IMR-90 (cell line): ENCODE measurements at regions not wholly inside any gene's neighbourhood (a gene's known extent, or its start where the extent isn't known, plus 50 kb on each side); places are given as distances from the start of the nearest gene placed in this dataset.
"Not testable (repeated sequence)": the region's sequence is repeated elsewhere in the genome, so short reads cannot be mapped to it uniquely, and the experiment has no call there.

Experiments used
- ATAC-seq: fragments of 200-7000 bp; cut with Tn5 transposase; 2 replicates; pipeline ENCODE4 v1.9.1; 2020; ENCODE audit warnings: low read depth, mild to moderate bottlenecking, moderate library complexity
- BruUV-seq: library from RNA; stranded (reverse); fragments of 400-500 nt; replicated peaks from 2 replicates; lab custom pipeline; 2021; lab: Mats Ljungman, UMichigan
- CTCF ChIA-PET: fragments of 300-600 bp; formaldehyde crosslinking; extraction: SDS; loops from one replicate; lab custom pipeline; 2021; ENCODE audit warnings: antibody characterized with exemption; lab: Yijun Ruan, JAX
- POLR2A ChIA-PET: fragments of 300-600 bp; sonication (Branson Sonifier 250); formaldehyde crosslinking; loops from one replicate; lab custom pipeline; 2022; ENCODE audit warnings: antibody characterized with exemption; ENCODE audit not compliant: unreplicated experiment; lab: Charles Lee
- DNase-seq: peaks from one replicate; pipeline ENCODE4 v3.0.0; 2013
- H2AFZ ChIP-seq: replicated peaks from 2 replicates; pipeline ENCODE3; 2013; ENCODE audit warnings: low read length, mild to moderate bottlenecking; ENCODE audit not compliant: poor library complexity
- H2AK5ac ChIP-seq: 2 replicates; pipeline ENCODE4 v1.6.1; 2013; ENCODE audit warnings: low read depth, low read length, inconsistent platforms
- H2AK9ac ChIP-seq: replicated peaks from 2 replicates; pipeline ENCODE3; 2013; ENCODE audit warnings: mild to moderate bottlenecking, low read depth, low read length, moderate library complexity; ENCODE audit not compliant: poor library complexity
- H2BK120ac ChIP-seq: 2 replicates; pipeline ENCODE4 v1.6.1; 2013; ENCODE audit warnings: low read depth, low read length, inconsistent platforms
- H2BK15ac ChIP-seq: 3 replicates; pipeline ENCODE4 v1.6.1; 2013; ENCODE audit warnings: low read depth, low read length, inconsistent platforms
- H2BK20ac ChIP-seq: 2 replicates; pipeline ENCODE4 v1.6.1; 2013; ENCODE audit warnings: low read depth, mild to moderate bottlenecking, inconsistent platforms, low read length, moderate library complexity
- H2BK5ac ChIP-seq: 2 replicates; pipeline ENCODE4 v1.6.1; 2013; ENCODE audit warnings: mild to moderate bottlenecking, low read depth, low read length, inconsistent platforms; ENCODE audit not compliant: poor library complexity, severe bottlenecking
- H3K14ac ChIP-seq: replicated peaks from 2 replicates; pipeline ENCODE4 v1.6.1; 2013; ENCODE audit warnings: low read depth, low read length, inconsistent platforms
- H3K18ac ChIP-seq: 2 replicates; pipeline ENCODE4 v1.6.1; 2013; ENCODE audit warnings: low read depth, low read length, control low read depth
- H3K23ac ChIP-seq: 2 replicates; pipeline ENCODE4 v1.6.1; 2013; ENCODE audit warnings: low read depth, low read length, inconsistent platforms
- H3K27ac ChIP-seq: 2 replicates; pipeline ENCODE4 v1.5.1; 2013; ENCODE audit warnings: mild to moderate bottlenecking, control low read depth, low read length; ENCODE audit not compliant: insufficient read depth
- H3K27me3 ChIP-seq: 2 replicates; pipeline ENCODE4 v1.6.1; 2013; ENCODE audit warnings: low read length; ENCODE audit not compliant: control insufficient read depth, insufficient read depth
- H3K36me3 ChIP-seq: 2 replicates; pipeline ENCODE4 v1.6.1; 2013; ENCODE audit warnings: low read length, mixed read lengths; ENCODE audit not compliant: control insufficient read depth, insufficient read depth
- H3K4ac ChIP-seq: 2 replicates; pipeline ENCODE4 v1.6.1; 2013; ENCODE audit warnings: low read depth, low read length, inconsistent platforms
- H3K4me1 ChIP-seq: 2 replicates; pipeline ENCODE4 v1.6.1; 2013; ENCODE audit warnings: low read length, mixed read lengths; ENCODE audit not compliant: control insufficient read depth, insufficient read depth
- H3K4me2 ChIP-seq: 2 replicates; pipeline ENCODE4 v1.6.1; 2013; ENCODE audit warnings: low read depth, mild to moderate bottlenecking, control low read depth, low read length, moderate library complexity
- H3K4me3 ChIP-seq: 2 replicates; pipeline ENCODE4 v1.5.1; 2013; ENCODE audit warnings: low read depth, mild to moderate bottlenecking, control low read depth, low read length, moderate library complexity; ENCODE audit not compliant: insufficient read depth
- H3K56ac ChIP-seq: 2 replicates; pipeline ENCODE4 v1.6.1; 2013; ENCODE audit warnings: low read length, inconsistent platforms; ENCODE audit not compliant: insufficient read depth; ENCODE audit errors: extremely low read depth
- H3K79me1 ChIP-seq, 2 experiments: 2 replicates each; pipeline ENCODE4 v1.6.1; 2013; ENCODE audit warnings: low read length in 2 of 2, inconsistent platforms in 1 of 2, low read depth in 1 of 2
- H3K9ac ChIP-seq: 2 replicates; pipeline ENCODE4 v1.6.1; 2013; ENCODE audit warnings: low read depth, low read length, control low read depth
- H3K9me1 ChIP-seq: 2 replicates; pipeline ENCODE4 v1.6.1; 2013; ENCODE audit warnings: low read length, inconsistent platforms; ENCODE audit not compliant: insufficient read depth
- H3K9me3 ChIP-seq: 2 replicates; pipeline ENCODE4 v1.6.1; 2013; ENCODE audit warnings: low read length; ENCODE audit not compliant: control insufficient read depth, insufficient read depth
- H4K20me1 ChIP-seq: 2 replicates; pipeline ENCODE4 v1.6.1; 2013; ENCODE audit warnings: low read length, inconsistent platforms; ENCODE audit not compliant: insufficient read depth
- H4K5ac ChIP-seq: 2 replicates; pipeline ENCODE4 v1.6.1; 2013; ENCODE audit warnings: mild to moderate bottlenecking, low read depth, low read length, control low read depth
- H4K8ac ChIP-seq, 2 experiments: 2 replicates each; pipeline ENCODE4 v1.6.1; 2013; ENCODE audit warnings: low read depth in 2 of 2, low read length in 2 of 2, control low read depth in 1 of 2, inconsistent platforms in 1 of 2
- H4K91ac ChIP-seq: 2 replicates; pipeline ENCODE4 v1.6.1; 2013; ENCODE audit warnings: low read depth, low read length, inconsistent platforms; ENCODE audit not compliant: insufficient read depth
- CEBPB ChIP-seq: IDR thresholded peaks from 2 replicates; pipeline ENCODE4 v1.6.1; 2012; ENCODE audit warnings: low read depth, low read length, improper control_type of control experiment
- MAZ ChIP-seq: IDR thresholded peaks from 2 replicates; pipeline ENCODE4 v1.6.1; 2012; ENCODE audit warnings: low read depth, mild to moderate bottlenecking, low read length, improper control_type of control experiment, moderate library complexity, borderline replicate concordance
- MXI1 ChIP-seq: IDR thresholded peaks from 2 replicates; pipeline ENCODE4 v1.6.1; 2012; ENCODE audit warnings: low read depth, mild to moderate bottlenecking, low read length, moderate library complexity, borderline replicate concordance
- RAD21 ChIP-seq: IDR thresholded peaks from 2 replicates; pipeline ENCODE4 v1.6.1; 2012; ENCODE audit warnings: low read length, improper control_type of control experiment
- USF2 ChIP-seq: fragments of 150-350 bp; IDR thresholded peaks from 2 replicates; pipeline ENCODE4 v1.6.1; 2017; ENCODE audit warnings: mild to moderate bottlenecking, antibody characterized with exemption, low read length, low read depth
- WGBS, 2 experiments: methylation state at CpG; one replicate each; pipeline versions ENCODE4 v1.1.5 to v1.1.7; 2013; ENCODE audit warnings: missing lambda C conversion rate in 2 of 2; ENCODE audit not compliant: insufficient read length in 1 of 2; ENCODE audit errors: extremely low coverage in 2 of 2; 5-methylcytosine and 5-hydroxymethylcytosine counted together
- dilution Hi-C: fragments of 300-500 bp; cut with HindIII; formaldehyde crosslinking; loops from one replicate; pipeline ENCODE4 v1.14.3; 2018; ENCODE audit warnings: low sequenced_read_pairs; ENCODE audit not compliant: unreplicated experiment
- in situ Hi-C: fragments of 300-500 bp; cut with MboI; formaldehyde crosslinking; loops from 3 replicates; pipeline ENCODE4 v1.14.3; 2019; ENCODE audit warnings: low sequenced_read_pairs, inconsistent platforms, mixed read lengths
- intact Hi-C: fragments of 100-400 bp; cut with micrococcal nuclease; formaldehyde crosslinking; loops from 2 replicates; pipeline ENCODE4 v1.10.0; 2022
- TF ChIP-seq, protein P1 (sequence below): fragments of 150-350 bp; IDR thresholded peaks from 2 replicates; pipeline ENCODE4 v1.6.1; 2016; ENCODE audit warnings: low read depth, mild to moderate bottlenecking, low read length, moderate library complexity, borderline replicate concordance

DNA sequence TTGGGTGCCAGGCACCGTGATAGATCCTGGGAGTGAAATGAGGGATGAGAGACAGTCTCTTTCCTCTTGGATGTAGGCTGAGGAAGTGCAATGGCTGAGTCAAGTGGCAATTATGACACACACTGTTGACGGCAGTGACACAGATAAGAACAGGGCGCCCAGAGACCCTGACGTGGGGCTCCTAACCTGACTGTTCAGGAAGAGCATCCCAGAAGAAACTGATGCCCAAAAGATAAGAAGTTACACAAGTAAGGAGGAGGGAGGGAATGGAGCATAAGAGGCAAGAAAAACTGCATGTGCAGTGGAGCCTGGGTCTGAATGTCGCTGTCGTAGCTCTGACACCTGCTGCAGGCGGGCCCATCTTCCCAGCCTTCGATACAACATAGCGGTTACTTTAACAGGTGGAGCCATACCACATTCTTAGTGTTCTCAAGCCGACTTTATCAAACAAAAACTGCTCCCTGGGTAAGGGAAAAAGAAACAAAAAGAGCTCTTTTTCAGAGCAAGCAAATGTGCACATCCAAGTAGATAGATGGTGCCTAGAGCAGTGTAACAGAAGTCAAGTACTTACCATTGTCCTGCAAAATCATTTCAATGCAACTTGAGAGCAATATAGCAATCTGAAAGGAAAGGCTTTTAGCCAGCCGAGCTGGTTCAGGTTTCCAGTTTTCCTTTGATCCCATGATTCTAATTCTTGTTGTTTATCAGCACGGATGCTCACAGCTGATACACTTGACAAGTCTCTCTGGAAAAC lies 463.9 kb upstream of the JARID2 start:
- Histone ChIP-seq H3K79me1 (no peaks in the 10 kb centered on the region), H3K9me3 (no peaks in the 10 kb centered on the region), H3K4me1 (no peaks in the 10 kb centered on the region; the same call in 1 of the 2 replicates), H2BK15ac (no peak overlapping the region), H2BK120ac (no peak overlapping the region), H3K9me1 (peaks cover 4% of the 10 kb centered on the region; the same call in 1 of the 2 replicates), H3K4ac (no peak overlapping the region), H4K91ac (no peak overlapping the region), H2BK20ac (no peak overlapping the region), H2AFZ (no peak overlapping the region), H3K4me3 (no peak overlapping the region), H3K27me3 (no peaks in the 10 kb centered on the region), H3K9ac (no peak overlapping the region), H2AK9ac (no peak overlapping the region), H4K8ac (no peak overlapping the region), H2AK5ac (no peak overlapping the region), H3K4me2 (no peak overlapping the region), H3K36me3 (no peaks in the 10 kb centered on the region), H4K20me1 (no peaks in the 10 kb centered on the region), H3K27ac (no peak overlapping the region), H4K5ac (no peak overlapping the region), H3K56ac (no peak overlapping the region), H3K14ac (no peak overlapping the region), H3K18ac (no peak overlapping the region), H3K23ac (no peak overlapping the region), H2BK5ac (no peak overlapping the region)
- no peak for ATAC-seq
- in situ Hi-C loops = no loop called here
- intact Hi-C loops = no loop called here
- no peak for DNase-seq
- 86% methylated on average over 8 of the region's 12 CpGs; no CpG with 5 or more reads in 1 of the 2 experiments for WGBS, 2 experiments
- TF ChIP-seq, protein P1, sequence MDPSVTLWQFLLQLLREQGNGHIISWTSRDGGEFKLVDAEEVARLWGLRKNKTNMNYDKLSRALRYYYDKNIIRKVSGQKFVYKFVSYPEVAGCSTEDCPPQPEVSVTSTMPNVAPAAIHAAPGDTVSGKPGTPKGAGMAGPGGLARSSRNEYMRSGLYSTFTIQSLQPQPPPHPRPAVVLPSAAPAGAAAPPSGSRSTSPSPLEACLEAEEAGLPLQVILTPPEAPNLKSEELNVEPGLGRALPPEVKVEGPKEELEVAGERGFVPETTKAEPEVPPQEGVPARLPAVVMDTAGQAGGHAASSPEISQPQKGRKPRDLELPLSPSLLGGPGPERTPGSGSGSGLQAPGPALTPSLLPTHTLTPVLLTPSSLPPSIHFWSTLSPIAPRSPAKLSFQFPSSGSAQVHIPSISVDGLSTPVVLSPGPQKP = no peak
- TF ChIP-seq MXI1 (no peak), USF2 (no peak), CEBPB (no peak), MAZ (no peak), RAD21 (no peak)
- ChIA-PET CTCF (no interaction called here), POLR2A (no interaction called here)
- BruUV-seq = no TSS peak
- dilution Hi-C loops = no loop called here

DNA sequence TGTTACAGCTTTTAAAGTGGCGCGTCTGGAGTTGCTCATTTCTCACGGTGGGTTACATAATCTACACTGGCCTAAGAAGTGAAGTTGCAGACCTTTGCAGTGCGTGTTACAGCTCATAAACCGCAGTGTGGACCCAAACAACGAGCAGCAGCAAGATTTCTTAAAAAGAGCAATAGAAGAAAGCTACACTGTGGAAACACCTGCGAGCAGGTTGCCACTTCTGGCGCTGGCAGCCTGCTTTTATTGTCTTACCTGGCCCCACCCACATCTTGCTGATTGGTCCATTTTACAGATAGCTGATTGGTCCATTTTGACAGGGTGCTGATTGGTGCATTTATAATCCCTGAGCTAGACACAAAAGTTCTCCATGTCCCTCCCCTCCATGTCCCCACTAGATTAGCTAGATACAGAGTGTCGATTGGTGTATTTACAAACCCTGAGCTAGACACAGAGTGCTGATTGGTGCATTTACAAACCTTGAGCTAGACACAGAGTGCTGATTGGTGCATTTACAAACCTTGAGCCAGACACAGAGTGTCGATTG lies 462.9 kb upstream of the JARID2 start:
- H2AK9ac ChIP-seq, H3K56ac ChIP-seq, H3K14ac ChIP-seq, H2BK15ac ChIP-seq, H3K27ac ChIP-seq, H4K5ac ChIP-seq, H3K4me1 ChIP-seq, H4K20me1 ChIP-seq, POLR2A ChIA-PET, in situ Hi-C loops, H3K23ac ChIP-seq, H3K79me1 ChIP-seq, H3K9me3 ChIP-seq, H2BK5ac ChIP-seq, H3K9me1 ChIP-seq, H3K18ac ChIP-seq, H3K9ac ChIP-seq, H2BK120ac ChIP-seq, BruUV-seq, DNase-seq, H3K4me3 ChIP-seq, intact Hi-C loops, CTCF ChIA-PET, H3K4ac ChIP-seq, dilution Hi-C loops, H3K36me3 ChIP-seq, H4K8ac ChIP-seq, ATAC-seq, H3K27me3 ChIP-seq, H4K91ac ChIP-seq, H2AFZ ChIP-seq, H3K4me2 ChIP-seq, H2AK5ac ChIP-seq, H2BK20ac ChIP-seq: not testable (repeated sequence)
- 100% methylated on average over 5 of the region's 10 CpGs; no CpG with 5 or more reads in 1 of the 2 experiments for WGBS, 2 experiments
